HG03457 (cell line): ENCODE measurements at regions not wholly inside any gene's neighbourhood (a gene's known extent, or its start where the extent isn't known, plus 50 kb on each side); places are given as distances from the start of the nearest gene placed in this dataset.

Experiments
- ATAC-seq: cut with Tn5 transposase; IDR thresholded peaks from one replicate; pipeline ENCODE4 v1.9.1; 2021; ENCODE audit warnings: moderate number of reproducible peaks; ENCODE audit not compliant: unreplicated experiment

- ATAC-seq = no peak
Measured at GRCh38 chr5:175201393-175201792, 242.6 kb downstream of the DRD1 start.

DNA sequence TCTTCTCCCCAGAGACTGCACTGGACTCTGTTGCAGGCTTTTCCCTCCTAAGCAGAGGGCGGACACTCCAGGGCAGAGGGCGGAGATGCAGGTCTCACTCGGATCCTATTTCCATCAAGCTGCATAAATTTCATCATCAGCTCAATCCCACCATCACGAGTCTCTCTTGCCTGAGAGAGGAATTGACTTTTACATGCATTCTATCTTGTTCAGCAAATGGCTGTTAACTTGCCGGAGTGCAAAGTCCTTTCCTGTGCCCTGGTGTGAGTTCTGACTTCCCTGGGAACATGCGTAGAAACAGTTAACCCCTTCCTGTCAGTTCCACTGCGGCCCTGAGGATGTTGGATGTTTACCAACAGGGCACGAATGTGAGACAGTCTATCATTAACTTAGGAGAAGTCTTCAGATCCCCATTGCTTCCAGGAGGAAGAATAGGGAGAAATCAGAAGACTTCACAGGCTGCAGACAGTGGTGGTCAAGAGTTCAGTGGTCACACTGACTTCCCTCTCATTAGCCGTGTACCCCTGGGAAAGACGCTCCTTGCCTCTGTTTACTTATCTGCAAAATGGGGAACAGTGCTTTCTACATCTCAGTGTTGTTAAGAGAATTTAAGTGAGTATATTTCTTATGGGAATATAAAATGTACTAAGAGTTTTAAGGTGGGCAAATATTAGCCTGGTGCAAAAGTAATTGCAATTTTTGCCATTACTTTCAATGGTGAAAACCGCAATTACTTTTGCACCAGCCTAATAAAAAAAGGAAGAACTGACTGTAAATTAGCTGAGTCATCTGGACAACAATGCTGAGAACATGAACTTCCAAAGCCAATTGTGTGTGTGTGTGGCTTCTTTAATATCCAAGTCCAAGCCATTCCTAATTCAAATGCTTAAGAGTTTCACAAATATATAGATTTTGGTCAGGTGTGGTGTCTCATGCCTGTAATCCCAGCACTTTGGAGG lies 248.0 kb downstream of the DRD1 start:
- ATAC-seq = no peak

GRCh38 chr5:175181331-175181730 lies 262.7 kb downstream of the DRD1 start:
- no peak for ATAC-seq

GRCh38 chr5:175170899-175171298 lies 273.1 kb downstream of the DRD1 start:
- no peak for ATAC-seq

DNA sequence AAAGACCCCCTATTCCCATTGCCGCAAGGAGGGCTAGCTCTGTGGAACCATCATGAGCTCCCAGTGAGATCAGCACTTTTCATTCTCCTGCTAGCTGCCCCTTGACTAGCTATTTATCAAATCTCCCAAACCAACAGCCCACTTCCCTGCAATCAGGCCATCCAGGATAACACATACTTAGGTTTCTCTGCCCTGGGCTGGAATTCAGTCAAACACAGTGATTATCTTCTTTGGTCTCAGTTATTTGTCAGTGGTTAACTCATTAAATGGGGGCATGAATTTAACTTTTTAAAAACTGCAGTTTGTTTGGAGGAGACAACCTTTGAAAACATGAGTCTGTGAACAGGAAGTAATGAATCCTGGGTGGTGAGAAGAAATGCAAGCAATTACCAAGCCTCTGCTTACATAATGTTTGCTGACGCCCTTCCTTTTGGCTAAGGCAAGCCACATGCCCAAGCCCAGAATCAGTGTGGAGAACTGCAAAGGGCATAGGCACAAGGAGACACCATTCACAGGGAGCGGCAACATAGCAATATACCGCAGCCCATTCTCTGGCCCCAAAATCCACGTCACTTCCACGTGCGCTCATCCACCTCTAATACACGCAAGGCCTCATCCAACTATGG lies 275.0 kb downstream of the DRD1 start:
- no peak for ATAC-seq

DNA sequence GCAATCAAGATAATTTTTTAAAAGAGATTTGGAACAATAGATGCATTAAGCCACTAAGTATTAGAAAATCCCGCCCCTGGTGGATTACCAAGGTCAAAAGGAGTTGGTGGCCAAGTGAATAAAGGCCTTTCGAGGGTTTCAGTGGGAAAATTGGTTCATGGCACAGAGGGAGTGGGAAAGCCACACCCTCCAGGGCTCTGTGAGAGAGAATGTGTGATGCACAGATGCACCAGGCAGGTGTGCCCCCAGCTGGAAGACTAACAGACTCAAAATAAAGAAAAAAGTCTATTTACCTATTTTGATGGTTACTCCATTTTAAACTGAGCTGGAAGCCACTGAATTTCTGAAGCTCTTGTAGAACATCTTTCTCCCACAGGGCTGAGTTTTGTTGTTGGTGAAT lies 278.0 kb downstream of the DRD1 start:
- ATAC-seq = no peak

GRCh38 chr5:175163586-175164275 lies 280.3 kb downstream of the DRD1 start:
- no peak for ATAC-seq

DNA sequence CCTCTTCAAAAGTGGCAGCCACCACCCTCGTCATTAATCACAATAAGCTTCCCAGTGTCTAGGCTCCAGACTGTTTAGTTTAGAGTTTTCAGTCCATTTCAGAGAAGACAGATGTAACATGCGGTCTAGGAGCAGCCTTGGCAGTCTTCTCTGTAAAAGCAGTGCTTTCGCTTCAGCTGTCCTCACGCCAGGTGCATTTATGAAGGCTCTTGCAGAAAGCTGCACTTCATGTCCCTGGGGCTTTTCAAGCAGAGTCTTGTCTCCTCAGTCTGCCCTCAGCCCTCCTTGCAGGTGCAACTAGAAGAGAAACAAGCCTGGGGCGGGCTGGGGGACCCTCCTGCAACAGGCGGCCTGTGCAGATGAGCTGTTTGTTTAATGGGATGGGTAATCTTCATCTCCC lies 281.9 kb downstream of the DRD1 start:
- ATAC-seq = no peak

GRCh38 chr5:175159956-175160355 lies 284.0 kb downstream of the DRD1 start:
- no peak for ATAC-seq

DNA sequence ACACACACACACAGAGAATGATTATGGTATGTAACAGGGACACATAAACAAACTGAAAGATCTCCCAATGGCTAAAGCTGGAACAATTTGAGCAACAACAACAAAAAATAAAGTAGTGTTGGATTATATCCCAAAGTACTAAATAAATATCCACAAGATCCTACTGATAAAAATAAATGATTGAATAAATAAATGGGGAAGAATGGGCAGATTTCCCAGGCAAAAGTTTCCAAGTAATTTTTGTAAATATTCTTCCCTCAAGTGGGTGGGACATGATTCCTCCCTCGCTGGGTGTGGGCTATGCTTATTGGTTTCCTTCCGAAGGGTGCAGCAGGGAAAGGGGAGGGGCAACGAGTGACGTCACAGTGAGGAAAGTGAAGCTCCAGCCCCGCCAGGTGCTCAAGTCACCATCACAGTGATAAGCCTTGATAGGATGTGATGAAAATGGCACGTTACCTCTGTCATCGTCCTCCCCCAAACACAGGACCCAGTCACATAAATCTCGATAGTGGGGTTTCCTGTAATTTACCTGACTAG lies 295.3 kb downstream of the DRD1 start:
- ATAC-seq = no peak

- ATAC-seq = no peak
Measured at GRCh38 chr5:175146733-175147132, 297.2 kb downstream of the DRD1 start.

DNA sequence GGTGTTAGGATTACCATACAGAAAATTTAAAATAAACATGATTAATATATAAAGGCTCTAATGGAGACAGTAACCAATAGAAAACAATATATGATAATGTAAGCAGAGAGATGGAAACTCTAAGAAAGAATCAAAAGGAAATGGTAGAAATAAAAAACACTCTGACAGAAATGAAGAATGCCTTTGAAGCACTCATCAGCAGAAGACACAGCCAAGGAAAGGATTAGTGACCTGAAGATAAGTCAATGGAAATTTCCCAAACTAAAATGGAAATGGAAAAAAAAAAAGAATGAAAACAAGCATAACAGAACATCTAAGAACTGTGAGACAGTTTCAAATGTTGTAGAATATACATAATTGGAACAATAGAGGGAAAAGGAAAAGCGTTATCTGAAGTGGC lies 302.6 kb downstream of the DRD1 start:
- no peak for ATAC-seq

DNA sequence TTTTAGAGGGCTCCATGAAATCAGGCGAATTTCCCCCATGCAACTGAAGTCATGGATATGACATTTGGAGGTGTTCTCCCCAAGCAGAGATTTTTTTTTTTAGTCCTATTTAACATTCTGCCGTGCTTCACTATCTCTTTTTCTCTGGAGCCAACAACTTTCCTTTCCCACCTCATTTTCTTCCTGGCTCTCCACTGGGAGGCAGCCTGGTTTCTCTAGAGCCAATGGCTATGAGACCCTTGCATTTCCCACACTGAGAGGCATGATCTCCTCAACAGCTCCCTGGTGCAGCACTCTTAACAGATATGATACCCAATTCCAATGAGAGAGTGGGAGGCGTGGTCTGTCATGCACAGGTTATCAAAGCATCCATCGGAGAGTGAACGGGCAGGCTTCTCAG lies 310.8 kb downstream of the DRD1 start:
- ATAC-seq = no peak

DNA sequence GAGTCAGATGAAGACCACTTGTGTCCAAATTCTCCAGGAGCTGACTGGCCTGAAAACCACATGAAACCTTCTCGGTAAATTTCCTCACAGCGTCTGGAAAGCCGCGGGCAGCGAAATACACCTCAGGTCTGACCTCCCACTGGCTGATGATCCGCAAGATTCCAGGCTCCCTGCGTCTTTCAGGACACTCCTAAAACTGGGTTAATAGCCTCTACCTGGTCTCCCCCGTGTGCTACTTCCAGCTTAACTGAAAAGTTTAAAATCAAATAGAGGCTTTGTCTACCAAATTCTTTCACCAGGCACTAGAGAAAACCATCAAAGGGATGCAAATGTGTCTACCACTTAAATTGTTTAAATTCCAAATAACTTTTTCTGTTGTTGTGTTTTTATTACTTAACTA lies 312.6 kb downstream of the DRD1 start:
- no peak for ATAC-seq

DNA sequence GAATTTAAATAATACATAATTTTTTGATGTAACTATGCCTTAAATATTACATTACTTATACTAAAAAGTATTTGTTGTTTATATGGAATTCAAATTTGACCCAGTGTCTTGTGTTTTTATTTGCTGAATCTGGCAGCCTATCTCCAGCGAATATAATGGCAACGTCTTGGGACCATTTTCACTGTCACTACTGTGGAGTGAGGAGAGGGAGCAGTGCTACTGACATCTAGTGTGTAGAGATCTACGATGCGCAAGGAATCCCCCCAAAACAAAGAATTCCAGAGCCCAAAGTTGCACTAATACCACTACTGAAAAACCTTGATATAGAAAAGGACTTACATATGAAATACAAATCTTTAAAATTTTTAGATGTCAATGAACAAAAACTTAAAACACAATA lies 314.4 kb downstream of the DRD1 start:
- no peak for ATAC-seq

DNA sequence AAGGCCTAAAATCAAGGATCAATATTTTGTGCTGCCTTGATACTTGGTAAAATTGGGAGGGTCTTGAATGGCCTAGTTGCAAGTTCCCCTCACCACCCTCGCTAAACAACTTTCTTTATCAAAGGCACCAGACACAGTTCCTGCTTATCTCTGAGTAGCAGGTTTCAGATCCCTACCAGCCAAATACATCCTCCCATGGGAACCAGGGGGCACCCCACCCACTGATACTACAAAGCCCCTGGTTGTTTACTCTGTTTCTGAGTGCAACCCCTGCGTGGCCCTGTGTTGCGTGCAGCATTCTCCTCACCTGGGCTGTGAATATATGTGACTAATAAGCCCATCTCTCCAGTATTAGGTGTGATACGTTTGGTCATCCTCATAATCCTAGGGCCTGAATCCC lies 314.9 kb downstream of the DRD1 start:
- no peak for ATAC-seq

DNA sequence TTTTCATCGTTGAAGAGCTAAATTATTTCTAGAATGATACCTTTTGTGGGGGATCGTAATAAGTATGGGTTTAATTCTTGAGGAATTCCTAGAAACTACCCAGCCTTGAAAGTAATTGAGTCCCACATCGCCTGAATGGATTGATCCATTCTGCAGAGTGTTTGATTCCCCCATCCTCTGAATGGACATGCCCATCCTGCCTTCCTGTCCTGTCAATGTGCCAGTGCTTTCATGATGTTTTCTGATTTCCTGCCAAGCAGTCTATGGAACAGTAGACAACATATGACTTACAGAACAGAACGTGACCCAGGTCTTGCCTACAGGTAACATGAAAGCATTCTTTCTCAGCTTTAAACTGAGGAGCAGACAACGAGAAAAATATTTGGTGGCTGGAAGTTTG lies 319.2 kb downstream of the DRD1 start:
- no peak for ATAC-seq

DNA sequence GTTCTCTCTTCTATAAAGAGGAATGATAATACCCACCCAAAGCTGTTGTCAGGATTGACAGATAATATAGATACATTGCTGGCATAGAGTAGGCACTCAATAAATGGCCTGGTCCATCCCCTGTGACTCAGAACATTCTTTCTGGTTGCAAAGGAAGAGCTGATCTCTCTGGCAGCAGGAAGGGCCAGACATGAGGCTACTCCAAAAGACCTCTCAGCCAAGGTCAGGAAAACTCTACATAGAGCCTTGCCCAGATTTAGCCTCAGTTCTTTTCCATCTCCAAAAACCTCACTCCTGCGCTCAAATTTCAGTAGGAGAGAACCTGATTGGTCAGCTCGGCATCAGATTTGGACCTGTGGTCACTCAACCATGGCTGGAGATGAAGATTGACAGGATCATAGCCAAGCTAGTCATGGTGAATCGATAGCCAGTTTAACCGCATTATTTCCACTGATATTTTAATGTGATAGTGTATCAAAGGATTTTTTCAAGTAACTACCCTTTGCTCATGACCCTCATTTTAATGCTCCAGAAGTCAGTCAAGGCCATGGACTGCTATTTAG lies 319.6 kb downstream of the DRD1 start:
- ATAC-seq = no peak

- ATAC-seq = no peak
Measured at GRCh38 chr5:175123542-175123941, 320.4 kb downstream of the DRD1 start.

DNA sequence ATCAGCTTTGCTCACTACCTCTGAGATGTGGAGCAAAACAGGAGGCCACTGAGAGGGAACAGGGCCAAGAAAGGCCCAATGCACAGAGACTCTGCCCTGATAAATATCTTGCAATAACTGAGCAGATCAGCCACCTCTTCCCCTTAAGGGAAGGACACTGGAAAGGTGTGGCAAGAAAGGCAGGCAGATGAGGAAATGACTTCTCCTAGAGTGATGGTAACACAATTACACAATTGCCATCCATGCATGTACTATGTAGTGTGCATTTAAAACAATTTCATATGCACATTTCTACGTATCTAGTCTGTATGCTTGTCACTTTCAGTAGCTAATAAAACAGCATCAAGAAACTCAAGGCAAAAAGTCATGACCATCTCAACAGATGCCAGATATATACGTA lies 322.5 kb downstream of the DRD1 start:
- ATAC-seq = no peak

- ATAC-seq = no peak
Measured at GRCh38 chr5:175120412-175120811, 323.6 kb downstream of the DRD1 start.
